HepG2 (cell line): ENCODE measurements at regions not wholly inside any gene's neighbourhood (a gene's known extent, or its start where the extent isn't known, plus 50 kb on each side); places are given as distances from the start of the nearest gene placed in this dataset.

Experiments
- CBX2 ChIP-seq, 2 experiments: fragments of 200-600 bp in 1 of 2; sonication (generic); formaldehyde crosslinking in 1 of 2; IDR thresholded peaks; 2 replicates each; pipeline versions ENCODE4 v1.7.0 to v1.8.1; 2018 to 2022; ENCODE audit warnings: low read depth in 2 of 2, low read length in 1 of 2, mild to moderate bottlenecking in 1 of 2, missing genetic modification reagents in 1 of 2
- CTCF ChIP-seq: sonication (generic); formaldehyde crosslinking; IDR thresholded peaks from 2 replicates; pipeline ENCODE4 v1.5.0; 2020; ENCODE audit warnings: mild to moderate bottlenecking, missing genetic modification reagents, moderate library complexity
- RERE ChIP-seq: IDR thresholded peaks from 2 replicates; pipeline ENCODE4 v1.6.1; 2016; ENCODE audit warnings: low read depth, missing genetic modification reagents, missing compliant biosample characterization
- RFX5 ChIP-seq: IDR thresholded peaks from 2 replicates; pipeline ENCODE4 v1.6.1; 2011; ENCODE audit warnings: low read depth, low read length, improper control_type of control experiment
- SCMH1 ChIP-seq: sonication (generic); formaldehyde crosslinking; IDR thresholded peaks from 2 replicates; pipeline ENCODE4 v1.9.0; 2021; ENCODE audit warnings: missing genetic modification reagents, mild to moderate bottlenecking, borderline replicate concordance
- SUZ12 ChIP-seq: fragments of 150-350 bp; IDR thresholded peaks from 2 replicates; pipeline ENCODE4 v1.6.1; 2014; ENCODE audit warnings: low read depth, low read length
- ZFAT ChIP-seq: sonication (generic); formaldehyde crosslinking; conservative IDR thresholded peaks from 2 replicates; pipeline ENCODE4 v1.8.1; 2023; ENCODE audit warnings: missing genetic modification reagents, inconsistent platforms
- ZNF274 ChIP-seq: sonication (generic); formaldehyde crosslinking; IDR thresholded peaks from 2 replicates; pipeline ENCODE4 v1.5.1; 2020; ENCODE audit warnings: mild to moderate bottlenecking, missing genetic modification reagents
- ZNF350 ChIP-seq: sonication (generic); formaldehyde crosslinking; IDR thresholded peaks from 2 replicates; pipeline ENCODE4 v1.4.0; 2020; ENCODE audit warnings: mild to moderate bottlenecking, low read depth, missing genetic modification reagents, borderline replicate concordance
- ZNF558 ChIP-seq: sonication (generic); formaldehyde crosslinking; IDR thresholded peaks from 2 replicates; pipeline ENCODE4 v1.9.0; 2022; ENCODE audit warnings: mild to moderate bottlenecking, missing genetic modification reagents, borderline replicate concordance
- ZNF607 ChIP-seq: sonication (generic); formaldehyde crosslinking; IDR thresholded peaks from 2 replicates; pipeline ENCODE4 v1.5.1; 2020; ENCODE audit warnings: missing genetic modification reagents, mild to moderate bottlenecking, borderline replicate concordance
- ZNF652 ChIP-seq: IDR thresholded peaks from 2 replicates; pipeline ENCODE4 v1.6.1; 2016; ENCODE audit warnings: low read depth, borderline replicate concordance

GRCh38 chr2:167386694-167387093 is 498.4 kb downstream of the XIRP2 start:
- TF ChIP-seq ZNF652 (no peak), ZNF350 (CRISPR knock-in tag) (no peak), CBX2 (IDR thresholded peaks at IDR 0.05; ENCODE audit: low read depth, low read length) (no peak), CBX2 (CRISPR knock-in tag; IDR thresholded peaks at IDR 0.05; ENCODE audit: low read depth) (no peak), CTCF (CRISPR knock-in tag) (no peak), ZNF274 (CRISPR knock-in tag) (no peak), ZNF558 (no peak), SUZ12 (no peak), ZNF607 (no peak), ZFAT (CRISPR knock-in tag) (no peak), SCMH1 (no peak), RFX5 (no peak), RERE (no peak)
